Fibroblast of the aortic adventitia (primary cell): ENCODE measurements at regions not wholly inside any gene's neighbourhood (a gene's known extent, or its start where the extent isn't known, plus 50 kb on each side); places are given as distances from the start of the nearest gene placed in this dataset.

ENCODE experiments used
- DNase-seq: peaks from one replicate; pipeline ENCODE4 v3.0.0-alpha.2; 2010; ENCODE audit warnings: low read depth
- H3K4me3 ChIP-seq: 2 replicates; pipeline ENCODE4 v1.5.1; 2011; ENCODE audit warnings: low read depth, mild to moderate bottlenecking, control low read depth, low read length, moderate library complexity
- TF ChIP-seq, protein P1 (sequence below): IDR thresholded peaks from 2 replicates; pipeline ENCODE4 v1.5.1; 2011; ENCODE audit warnings: mild to moderate bottlenecking, low read length, control low read depth, inconsistent platforms; ENCODE audit not compliant: insufficient read depth

GRCh38 chr10:37703833-37704382 lies 153.5 kb downstream of the ZNF248 start:
- H3K4me3 ChIP-seq, result no peak overlapping the region
- no peak for DNase-seq
- TF ChIP-seq, protein P1, sequence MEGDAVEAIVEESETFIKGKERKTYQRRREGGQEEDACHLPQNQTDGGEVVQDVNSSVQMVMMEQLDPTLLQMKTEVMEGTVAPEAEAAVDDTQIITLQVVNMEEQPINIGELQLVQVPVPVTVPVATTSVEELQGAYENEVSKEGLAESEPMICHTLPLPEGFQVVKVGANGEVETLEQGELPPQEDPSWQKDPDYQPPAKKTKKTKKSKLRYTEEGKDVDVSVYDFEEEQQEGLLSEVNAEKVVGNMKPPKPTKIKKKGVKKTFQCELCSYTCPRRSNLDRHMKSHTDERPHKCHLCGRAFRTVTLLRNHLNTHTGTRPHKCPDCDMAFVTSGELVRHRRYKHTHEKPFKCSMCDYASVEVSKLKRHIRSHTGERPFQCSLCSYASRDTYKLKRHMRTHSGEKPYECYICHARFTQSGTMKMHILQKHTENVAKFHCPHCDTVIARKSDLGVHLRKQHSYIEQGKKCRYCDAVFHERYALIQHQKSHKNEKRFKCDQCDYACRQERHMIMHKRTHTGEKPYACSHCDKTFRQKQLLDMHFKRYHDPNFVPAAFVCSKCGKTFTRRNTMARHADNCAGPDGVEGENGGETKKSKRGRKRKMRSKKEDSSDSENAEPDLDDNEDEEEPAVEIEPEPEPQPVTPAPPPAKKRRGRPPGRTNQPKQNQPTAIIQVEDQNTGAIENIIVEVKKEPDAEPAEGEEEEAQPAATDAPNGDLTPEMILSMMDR, result no peak

DNA sequence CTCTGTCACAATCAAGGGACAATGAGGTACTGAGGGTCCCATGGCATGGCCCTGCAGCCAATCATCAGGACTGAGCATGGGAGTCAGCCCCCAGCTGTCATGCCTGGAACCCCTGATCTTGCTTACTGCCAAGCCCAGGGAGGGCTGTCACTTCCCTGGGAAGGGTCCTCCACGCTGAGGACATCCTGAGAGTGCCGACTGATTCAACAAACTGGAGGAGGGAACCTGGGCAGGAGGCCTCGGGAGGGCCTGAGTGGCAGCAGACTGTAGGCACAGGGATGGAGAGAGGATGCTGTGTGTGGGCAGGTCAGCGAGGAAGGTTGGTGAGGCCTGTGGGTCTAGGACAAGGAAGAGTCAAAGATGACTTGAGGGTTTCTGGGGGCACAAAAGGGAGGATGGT lies 154.3 kb downstream of the ZNF248 start:
- H3K4me3 ChIP-seq, result no peak overlapping the region
- DNase-seq, result no peak
- TF ChIP-seq, protein P1, result no peak

- no peak for DNase-seq
- H3K4me3 ChIP-seq, result no peak overlapping the region
- TF ChIP-seq, protein P1, result no peak
Observed at GRCh38 chr10:37701781-37702493, 155.5 kb downstream of the ZNF248 start.

- DNase-seq, result no peak
- no peak overlapping the region for H3K4me3 ChIP-seq
- TF ChIP-seq, protein P1, result no peak
Observed at GRCh38 chr10:37700886-37701780, 156.3 kb downstream of the ZNF248 start.

DNA sequence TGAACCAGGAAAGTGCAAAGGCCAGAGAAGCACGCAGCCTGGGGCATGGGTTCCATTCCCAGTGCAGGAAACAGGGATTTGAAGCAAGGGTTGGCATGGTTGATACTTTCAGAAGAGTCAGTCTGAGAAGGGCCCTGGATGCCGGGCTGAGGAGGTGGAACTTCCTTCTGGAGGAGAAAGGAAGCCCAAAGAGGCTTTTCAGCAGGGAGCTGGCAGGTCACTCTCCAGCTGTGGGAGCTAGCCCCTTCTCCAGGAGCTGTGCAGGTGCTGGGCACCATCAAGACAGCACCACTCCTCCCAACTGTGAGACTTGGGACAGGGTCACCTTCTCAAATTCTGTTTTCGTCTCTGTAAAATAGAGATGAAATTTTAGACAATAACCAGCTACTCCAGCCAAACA lies 169.8 kb downstream of the ZNF248 start:
- no peak overlapping the region for H3K4me3 ChIP-seq
- no peak for DNase-seq
- TF ChIP-seq, protein P1, result no peak

DNA sequence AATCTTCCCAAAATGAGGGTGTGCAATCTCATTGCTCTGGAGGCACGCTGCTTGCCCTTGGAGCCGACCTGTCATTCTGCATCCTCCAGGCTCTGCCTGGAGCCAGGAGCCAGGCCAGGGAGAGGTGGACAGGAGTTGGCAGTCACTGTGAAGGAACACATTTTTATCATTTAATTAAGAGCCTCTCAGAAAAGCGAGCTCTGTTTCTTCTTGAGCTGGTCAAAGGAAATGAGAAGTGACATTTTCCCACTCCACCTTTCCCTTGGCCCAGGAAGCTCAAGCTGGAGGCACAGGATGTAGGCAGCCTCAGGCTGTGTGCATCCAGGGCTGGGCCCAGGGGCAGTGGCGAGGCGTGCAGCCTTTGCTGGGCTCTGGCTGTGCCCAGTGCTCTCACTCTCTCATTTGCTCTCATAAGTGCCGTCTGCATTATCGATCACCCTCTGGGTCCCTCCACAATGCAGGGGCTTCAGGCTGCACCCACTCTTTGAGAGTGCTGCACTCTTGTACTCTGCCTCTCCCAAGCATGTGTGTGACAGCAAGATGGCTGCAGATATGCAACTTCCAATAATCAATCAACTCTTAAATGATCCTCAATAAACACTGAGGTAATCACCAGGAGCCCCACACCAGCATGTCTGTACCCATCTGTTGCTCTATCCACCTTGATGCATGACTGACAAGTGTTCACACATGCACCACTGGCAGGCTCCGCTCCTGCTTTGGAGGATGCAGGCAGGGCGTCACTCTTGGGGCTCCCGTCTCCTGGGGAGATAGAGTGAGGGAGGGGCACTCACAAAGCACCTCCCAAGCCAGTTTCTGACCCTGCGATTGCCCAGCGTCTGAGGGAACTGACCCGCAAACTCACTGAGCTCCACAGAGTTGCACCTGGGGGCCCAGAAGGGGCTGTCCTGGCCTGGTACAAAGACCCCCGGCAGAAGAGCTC lies 171.4 kb downstream of the ZNF248 start:
- no peak overlapping the region for H3K4me3 ChIP-seq
- TF ChIP-seq, protein P1, result no peak
- no peak for DNase-seq
